ENCODE measurements at regions not wholly inside any gene's neighbourhood (a gene's known extent, or its start where the extent isn't known, plus 50 kb on each side); places are given as distances from the start of the nearest gene placed in this dataset.

DNA sequence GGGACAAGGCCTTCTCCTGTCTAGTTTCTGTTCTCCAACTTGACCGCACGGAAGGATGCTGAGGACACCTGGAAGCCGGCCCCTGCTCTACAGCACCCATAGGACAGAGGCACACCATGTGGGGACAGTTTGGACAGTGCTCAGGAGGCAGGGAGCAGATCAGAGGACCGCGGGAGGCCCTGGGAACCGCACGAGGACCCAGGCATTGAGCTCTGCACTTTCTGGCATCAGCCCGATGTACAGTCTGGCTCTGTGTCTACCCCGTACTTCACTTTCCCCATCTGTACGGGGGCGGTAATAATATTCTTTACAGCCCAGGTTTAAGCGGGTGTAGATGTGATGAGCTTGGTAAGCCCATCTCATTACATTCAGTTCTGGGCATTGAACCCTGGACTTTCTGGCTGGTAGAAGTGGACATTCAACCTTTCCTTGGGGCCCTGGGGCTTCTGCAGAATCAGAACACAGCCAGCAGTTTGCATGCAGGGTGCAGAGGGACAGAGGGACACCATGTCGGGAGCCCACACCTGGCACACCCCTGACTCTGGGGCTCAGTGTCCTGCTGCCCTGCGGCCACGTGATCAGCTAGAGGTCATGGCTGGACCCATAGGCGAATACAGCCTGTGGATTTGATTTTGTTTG lies 258.7 kb downstream of the SEC14L1 start:
- no peak for DNase-seq

DNA sequence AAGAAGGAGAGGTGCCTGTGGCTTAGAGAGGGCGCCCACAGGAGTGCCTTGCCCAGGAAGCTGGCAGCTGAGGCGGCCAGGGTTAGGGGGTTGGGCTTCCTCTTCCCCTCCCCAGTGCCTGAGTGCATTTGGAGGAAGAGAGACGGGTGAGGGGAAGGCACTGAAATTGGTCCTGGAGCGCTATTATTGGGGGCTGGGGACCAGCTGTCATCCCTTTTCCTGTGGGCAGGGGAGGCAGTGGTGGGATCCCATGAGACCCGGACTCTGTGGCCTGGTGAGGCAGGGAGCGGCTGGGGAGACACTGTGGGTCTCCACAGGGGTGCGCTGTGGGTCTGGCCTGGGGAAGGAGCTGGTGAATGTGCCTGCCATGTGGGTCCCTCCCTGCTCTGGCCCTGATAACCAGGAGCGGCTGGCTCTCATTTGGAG lies 259.7 kb downstream of the SEC14L1 start:
- DNase-seq, result no peak

DNA sequence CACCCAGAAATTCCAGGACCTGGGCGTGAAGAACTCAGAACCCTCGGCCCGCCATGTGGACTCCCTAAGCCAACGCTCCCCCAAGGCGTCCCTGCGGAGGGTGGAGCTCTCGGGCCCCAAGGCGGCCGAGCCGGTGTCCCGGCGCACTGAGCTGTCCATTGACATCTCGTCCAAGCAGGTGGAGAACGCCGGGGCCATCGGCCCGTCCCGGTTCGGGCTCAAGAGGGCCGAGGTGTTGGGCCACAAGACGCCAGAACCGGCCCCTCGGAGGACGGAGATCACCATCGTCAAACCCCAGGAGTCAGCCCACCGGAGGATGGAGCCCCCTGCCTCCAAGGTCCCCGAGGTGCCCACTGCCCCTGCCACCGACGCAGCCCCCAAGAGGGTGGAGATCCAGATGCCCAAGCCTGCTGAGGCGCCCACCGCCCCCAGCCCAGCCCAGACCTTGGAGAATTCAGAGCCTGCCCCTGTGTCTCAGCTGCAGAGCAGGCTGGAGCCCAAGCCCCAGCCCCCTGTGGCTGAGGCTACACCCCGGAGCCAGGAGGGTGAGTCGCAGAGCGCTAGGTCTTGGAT lies 261.5 kb downstream of the SEC14L1 start:
- DNase-seq, result no peak

- no peak for DNase-seq
These were observed 263.1 kb downstream of the SEC14L1 start for GRCh38 chr17:77403854-77404253.

DNA sequence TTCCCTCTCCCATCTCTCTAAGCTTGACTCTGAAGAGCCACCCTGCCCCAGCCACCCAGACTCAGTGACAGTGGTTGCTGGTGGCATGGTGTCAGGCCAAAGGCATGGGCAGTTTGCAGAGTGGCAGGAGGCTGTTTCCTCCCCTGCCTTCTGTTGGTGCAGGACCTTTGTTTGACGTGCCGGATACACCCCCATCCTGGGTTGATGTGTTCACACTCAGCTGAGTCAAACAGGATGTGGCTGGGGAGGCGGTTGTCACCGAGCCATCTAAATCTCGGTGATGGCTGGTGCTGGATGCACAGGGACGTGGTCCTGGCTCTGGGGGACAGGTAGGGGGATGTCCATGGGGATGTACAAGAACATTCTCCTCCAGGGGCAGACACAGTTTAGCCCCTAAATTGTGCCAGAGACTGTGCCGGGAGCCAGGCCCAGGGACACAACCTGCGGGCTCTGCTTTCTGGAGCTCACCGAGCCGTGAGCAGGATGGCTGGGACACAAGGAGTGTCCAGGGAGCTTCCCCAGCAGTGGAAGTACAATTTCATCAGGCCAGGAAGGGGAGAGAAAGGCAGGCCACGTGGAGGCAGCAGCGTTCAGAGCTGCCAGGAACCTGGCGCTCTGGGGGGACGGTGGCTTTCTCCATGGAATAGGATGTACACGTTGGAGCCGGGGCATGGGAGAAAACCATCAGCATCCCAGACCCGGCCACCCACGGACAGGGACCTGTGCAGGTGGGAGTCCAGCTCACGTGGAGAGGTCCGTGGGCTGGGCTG lies 264.2 kb downstream of the SEC14L1 start:
- DNase-seq, result no peak

GRCh38 chr17:77405867-77406732 lies 265.3 kb downstream of the SEC14L1 start:
- DNase-seq, result no peak

- no peak for DNase-seq
These were observed 266.8 kb downstream of the SEC14L1 start for GRCh38 chr17:77407321-77408277.

GRCh38 chr17:77408284-77408683 lies 267.5 kb downstream of the SEC14L1 start:
- DNase-seq, result no peak

DNA sequence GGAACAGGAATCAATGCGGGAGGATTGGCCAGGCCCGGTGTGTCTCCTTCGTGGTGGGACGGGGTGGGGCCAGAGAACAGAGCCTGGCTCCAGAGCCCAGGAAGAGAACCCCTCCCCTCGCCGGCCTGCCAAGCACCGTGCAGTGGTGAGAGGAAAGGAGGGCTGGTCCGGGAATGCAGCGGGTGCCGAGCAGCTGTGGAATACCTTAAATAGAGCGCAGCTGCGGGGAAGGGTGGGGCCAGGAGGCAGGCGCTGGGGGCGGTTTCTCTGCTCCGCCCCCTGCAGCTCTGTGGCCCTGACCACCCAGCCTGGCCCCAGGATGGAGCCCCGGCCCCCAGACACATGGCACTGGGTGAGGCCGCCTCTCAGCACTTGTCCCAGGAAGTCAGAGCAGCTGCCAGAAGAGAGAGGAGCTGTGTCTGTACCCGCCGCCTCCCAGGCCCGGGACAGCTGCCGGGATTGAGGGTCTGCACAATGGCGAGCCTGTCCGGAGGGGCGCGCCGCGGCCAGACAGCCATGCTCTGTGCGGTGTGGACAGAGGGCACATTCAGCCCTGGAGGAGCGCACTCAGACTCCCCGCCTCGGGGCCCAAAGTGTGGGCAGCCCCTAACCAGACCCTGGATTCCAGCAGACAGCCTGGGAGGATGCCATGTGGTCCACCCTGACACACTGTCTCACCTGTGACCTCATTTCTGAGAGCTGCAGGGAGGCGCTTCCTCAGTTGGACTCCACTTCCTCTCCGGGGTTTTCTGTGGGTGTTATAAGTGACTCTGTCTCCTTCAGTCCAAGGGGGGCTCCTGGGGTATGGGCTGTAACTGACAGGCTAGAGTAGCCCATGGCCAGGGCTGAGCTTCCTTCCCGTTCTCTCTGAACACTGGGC lies 268.8 kb downstream of the SEC14L1 start:
- DNase-seq, result no peak

DNA sequence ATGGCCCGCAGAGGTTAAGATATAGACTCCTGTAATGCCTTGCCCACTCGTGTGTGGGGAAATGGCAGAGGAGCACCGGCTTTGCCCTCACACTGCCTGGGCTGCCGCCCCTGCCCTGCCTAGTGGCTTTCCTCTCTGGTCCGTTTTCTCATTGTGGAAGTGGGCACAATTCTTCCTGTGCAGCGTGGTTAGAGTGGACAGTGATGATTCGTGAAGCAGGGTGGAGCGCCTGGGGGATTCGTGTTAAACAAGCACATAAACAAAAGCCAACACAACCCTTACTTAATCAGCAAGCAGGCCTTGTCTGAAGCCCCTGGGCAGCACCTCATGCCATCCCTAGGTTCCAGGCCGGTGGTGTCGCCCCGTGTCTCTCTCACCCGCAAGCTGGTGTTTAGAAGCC lies 269.7 kb downstream of the SEC14L1 start:
- no peak for DNase-seq

DNA sequence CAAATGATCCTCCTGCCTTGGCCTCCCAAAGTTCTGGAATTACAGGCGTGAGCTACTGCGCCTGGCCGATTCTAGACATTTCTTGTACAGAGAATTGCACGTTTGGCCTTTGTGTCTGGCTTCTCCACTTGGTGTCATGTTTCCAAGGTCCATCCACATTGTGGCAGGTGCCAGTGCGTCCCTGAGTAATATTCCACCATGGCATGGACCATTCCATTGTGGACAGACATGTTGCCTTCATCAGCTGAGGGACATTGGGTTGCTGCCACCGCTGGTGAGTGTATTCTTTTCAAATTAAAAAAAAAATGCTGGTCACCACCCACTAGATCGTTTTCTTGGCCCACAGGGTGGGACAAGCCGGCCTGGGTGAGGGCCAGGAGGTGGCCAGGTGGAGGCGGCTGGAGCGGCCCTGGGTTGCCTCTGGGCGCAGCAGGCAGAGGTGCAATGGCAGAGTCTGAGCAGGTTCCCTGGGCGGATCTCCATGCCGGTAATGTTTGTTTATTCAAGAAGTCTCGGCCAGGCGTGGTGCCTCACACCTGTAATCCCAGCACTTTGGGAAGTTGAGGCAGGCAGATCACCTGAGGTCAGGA lies 274.1 kb downstream of the SEC14L1 start:
- DNase-seq, result no peak

DNA sequence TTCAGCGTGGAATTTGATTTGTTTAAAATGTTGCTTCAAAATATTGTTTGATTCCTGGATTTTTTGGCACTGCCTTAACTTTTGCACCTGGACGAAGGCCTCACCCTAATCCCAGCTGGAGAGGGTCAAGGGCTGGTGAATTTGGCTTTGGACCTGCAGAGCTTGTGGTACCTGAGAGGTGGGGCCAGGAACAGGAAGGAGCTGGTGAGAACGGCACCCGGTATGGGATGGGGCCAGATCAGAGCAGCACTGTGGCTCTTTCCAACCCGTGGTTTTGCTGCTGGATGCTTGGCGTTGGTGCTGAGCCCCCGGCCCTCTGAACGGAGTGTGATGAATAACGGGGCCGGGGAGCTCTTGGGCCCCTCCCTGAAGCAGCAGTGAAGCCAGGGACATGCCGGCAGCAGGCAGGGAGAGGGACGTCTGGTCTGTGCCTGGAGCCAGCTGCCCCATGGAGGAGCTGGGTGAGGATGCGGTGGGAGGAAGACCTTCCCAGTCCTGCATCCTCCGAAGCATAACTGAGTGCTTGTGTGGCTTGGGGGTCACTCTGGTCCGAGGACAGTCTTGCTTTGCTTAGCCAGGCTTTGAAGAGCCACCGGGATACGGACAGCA lies 275.4 kb downstream of the SEC14L1 start:
- no peak for DNase-seq

DNA sequence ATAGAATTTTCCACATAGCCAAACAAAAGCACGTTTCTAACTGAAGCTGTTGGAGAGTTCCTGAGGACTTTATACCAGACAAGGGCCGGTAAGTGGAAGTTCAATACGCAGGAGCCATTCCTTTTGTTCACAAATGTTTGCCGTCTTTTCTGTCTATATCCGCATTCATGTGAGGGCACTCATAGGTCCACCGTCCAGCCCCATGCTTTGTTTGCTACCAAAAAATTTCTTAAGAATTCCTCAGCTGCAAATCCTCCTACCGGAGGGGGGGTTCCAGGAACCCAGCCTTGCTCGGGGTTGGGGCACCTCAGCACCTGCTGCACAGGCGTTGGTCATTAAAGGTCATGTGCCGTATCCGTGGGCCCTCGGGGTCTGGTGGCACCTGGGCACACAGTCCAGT lies 276.8 kb downstream of the SEC14L1 start:
- no peak for DNase-seq

- DNase-seq, result no peak
These were observed 277.8 kb downstream of the SEC14L1 start for GRCh38 chr17:77418609-77419008.

- no peak for DNase-seq
These were observed 278.3 kb downstream of the SEC14L1 start for GRCh38 chr17:77419095-77419494.

GRCh38 chr17:77419547-77420094 lies 278.9 kb downstream of the SEC14L1 start:
- DNase-seq, result no peak

GRCh38 chr17:77420095-77420803 lies 279.5 kb downstream of the SEC14L1 start:
- DNase-seq, result no peak

- no peak for DNase-seq
These were observed 280.2 kb downstream of the SEC14L1 start for GRCh38 chr17:77420804-77421629.

Data from RPMI8226 (cell line).